SK-N-SH (cell line): ENCODE measurements at regions not wholly inside any gene's neighbourhood (a gene's known extent, or its start where the extent isn't known, plus 50 kb on each side); places are given as distances from the start of the nearest gene placed in this dataset.

Experiments used
- EP300 ChIP-seq, 2 experiments: IDR thresholded peaks; 2 replicates each; pipeline versions ENCODE4 v1.4.0 to v1.6.1; 2012; ENCODE audit warnings: borderline replicate concordance in 1 of 2, low read depth in 1 of 2, low read length in 1 of 2
- EZH2phosphoT487 ChIP-seq: fragments of 200-600 bp; sonication (generic); IDR thresholded peaks from 2 replicates; pipeline ENCODE4 v1.6.1; 2017; ENCODE audit warnings: low read depth, mixed run types, mild to moderate bottlenecking, antibody characterized with exemption, moderate library complexity, borderline replicate concordance
- POLR2AphosphoS5 ChIP-seq: IDR thresholded peaks from 2 replicates; pipeline ENCODE4 v1.6.1; 2012; ENCODE audit warnings: low read depth, low read length
- TF ChIP-seq, protein P1 (sequence below): fragments of 200-600 bp; sonication (generic); IDR thresholded peaks from 2 replicates; pipeline ENCODE4 v1.6.1; 2017; ENCODE audit warnings: antibody characterized with exemption, mild to moderate bottlenecking, moderate library complexity

DNA sequence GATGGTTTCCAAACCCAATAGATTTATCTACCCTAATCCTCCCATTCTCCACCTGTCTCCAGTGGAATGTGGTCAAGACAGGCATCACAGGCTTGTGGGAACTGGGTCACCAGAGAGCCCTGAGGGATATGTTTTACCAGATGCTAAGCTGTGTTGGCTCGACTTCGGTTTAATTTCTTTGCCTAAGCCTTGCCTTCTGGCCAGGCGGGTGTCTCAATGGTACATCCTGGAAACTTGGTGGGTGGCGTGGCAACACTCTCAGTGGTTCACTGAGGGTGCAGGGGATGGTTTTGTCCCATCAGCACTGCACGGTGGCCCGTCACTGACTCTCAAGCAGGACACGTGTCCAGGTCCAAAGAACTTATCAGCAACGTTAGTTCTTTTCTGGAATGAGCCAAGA is 192.2 kb downstream of the TENT4A start:
- no peak for TF ChIP-seq EZH2phosphoT487
- TF ChIP-seq POLR2AphosphoS5 = no peak
- TF ChIP-seq, protein P1, sequence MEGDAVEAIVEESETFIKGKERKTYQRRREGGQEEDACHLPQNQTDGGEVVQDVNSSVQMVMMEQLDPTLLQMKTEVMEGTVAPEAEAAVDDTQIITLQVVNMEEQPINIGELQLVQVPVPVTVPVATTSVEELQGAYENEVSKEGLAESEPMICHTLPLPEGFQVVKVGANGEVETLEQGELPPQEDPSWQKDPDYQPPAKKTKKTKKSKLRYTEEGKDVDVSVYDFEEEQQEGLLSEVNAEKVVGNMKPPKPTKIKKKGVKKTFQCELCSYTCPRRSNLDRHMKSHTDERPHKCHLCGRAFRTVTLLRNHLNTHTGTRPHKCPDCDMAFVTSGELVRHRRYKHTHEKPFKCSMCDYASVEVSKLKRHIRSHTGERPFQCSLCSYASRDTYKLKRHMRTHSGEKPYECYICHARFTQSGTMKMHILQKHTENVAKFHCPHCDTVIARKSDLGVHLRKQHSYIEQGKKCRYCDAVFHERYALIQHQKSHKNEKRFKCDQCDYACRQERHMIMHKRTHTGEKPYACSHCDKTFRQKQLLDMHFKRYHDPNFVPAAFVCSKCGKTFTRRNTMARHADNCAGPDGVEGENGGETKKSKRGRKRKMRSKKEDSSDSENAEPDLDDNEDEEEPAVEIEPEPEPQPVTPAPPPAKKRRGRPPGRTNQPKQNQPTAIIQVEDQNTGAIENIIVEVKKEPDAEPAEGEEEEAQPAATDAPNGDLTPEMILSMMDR = no peak
- TF ChIP-seq EP300 (IDR thresholded peaks at IDR 0.05; ENCODE audit: borderline replicate concordance in 1 of 2, low read depth in 1 of 2, low read length in 1 of 2) = no peak
